ENCODE measurements at regions not wholly inside any gene's neighbourhood (a gene's known extent, or its start where the extent isn't known, plus 50 kb on each side); places are given as distances from the start of the nearest gene placed in this dataset.
A peak's percentile ranks its signal among the peaks of the same experiment; 100 is the strongest.

- Histone ChIP-seq H3K4me3 (ENCODE audit: low read length) (no peak overlapping the region), H3K27me3 (replicated peaks; ENCODE audit: control insufficient read depth, insufficient read depth, low read length) (no peaks in the 10 kb centered on the region), H3K9me3 (ENCODE audit: control insufficient read depth, low read length) (no peaks in the 10 kb centered on the region), H3K36me3 (ENCODE audit: control insufficient read depth, insufficient read depth, low read length, severe bottlenecking) (no peaks in the 10 kb centered on the region), H3K9ac (ENCODE audit: low read length) (no peak overlapping the region), H3K4me1 (ENCODE audit: control insufficient read depth, insufficient read depth, low read length) (peaks cover 47% of the 10 kb centered on the region)
- peak; percentile 88 for DNase-seq (ENCODE audit: low read depth)
Measured at GRCh38 chr15:35626571-35627318, 80.8 kb upstream of the DPH6 start.

GRCh38 chr15:35627696-35628095, 81.7 kb upstream of the DPH6 start:
- Histone ChIP-seq H3K4me3 (ENCODE audit: low read length) (no peak overlapping the region), H3K4me1 (ENCODE audit: control insufficient read depth, insufficient read depth, low read length) (peaks cover 37% of the 10 kb centered on the region), H3K9me3 (ENCODE audit: control insufficient read depth, low read length) (no peaks in the 10 kb centered on the region), H3K27me3 (replicated peaks; ENCODE audit: control insufficient read depth, insufficient read depth, low read length) (no peaks in the 10 kb centered on the region), H3K36me3 (ENCODE audit: control insufficient read depth, insufficient read depth, low read length, severe bottlenecking) (no peaks in the 10 kb centered on the region), H3K9ac (ENCODE audit: low read length) (no peak overlapping the region)
- no peak for DNase-seq (ENCODE audit: low read depth)

DNA sequence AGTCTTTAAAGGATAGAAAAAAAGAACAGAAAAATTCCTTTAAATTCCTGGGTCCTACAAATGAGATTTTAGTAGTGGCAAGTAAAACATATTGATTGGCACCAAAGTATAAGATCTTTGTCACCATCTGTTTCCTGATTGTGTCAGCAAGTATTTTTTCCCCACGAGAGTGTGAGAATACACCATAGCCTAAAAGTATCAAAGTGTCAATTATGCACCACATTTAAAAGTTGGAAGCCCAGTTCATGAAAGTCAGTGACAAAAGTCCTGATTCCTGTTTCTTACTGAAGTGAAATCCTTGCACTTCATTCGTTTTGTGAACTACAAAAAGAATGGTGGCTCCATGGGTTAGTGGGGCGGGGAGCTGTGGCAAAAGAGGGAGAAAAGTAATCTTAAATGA, 83.8 kb upstream of the DPH6 start:
- no peaks in the 10 kb centered on the region for H3K27me3 ChIP-seq (replicated peaks; ENCODE audit: control insufficient read depth, insufficient read depth, low read length)
- H3K36me3 ChIP-seq (ENCODE audit: control insufficient read depth, insufficient read depth, low read length, severe bottlenecking), result no peaks in the 10 kb centered on the region
- H3K9ac ChIP-seq (ENCODE audit: low read length), result no peak overlapping the region
- H3K9me3 ChIP-seq (ENCODE audit: control insufficient read depth, low read length), result no peaks in the 10 kb centered on the region
- no peak overlapping the region for H3K4me3 ChIP-seq (ENCODE audit: low read length)
- DNase-seq (ENCODE audit: low read depth), result no peak
- H3K4me1 ChIP-seq (ENCODE audit: control insufficient read depth, insufficient read depth, low read length), result peaks cover 28% of the 10 kb centered on the region

DNA sequence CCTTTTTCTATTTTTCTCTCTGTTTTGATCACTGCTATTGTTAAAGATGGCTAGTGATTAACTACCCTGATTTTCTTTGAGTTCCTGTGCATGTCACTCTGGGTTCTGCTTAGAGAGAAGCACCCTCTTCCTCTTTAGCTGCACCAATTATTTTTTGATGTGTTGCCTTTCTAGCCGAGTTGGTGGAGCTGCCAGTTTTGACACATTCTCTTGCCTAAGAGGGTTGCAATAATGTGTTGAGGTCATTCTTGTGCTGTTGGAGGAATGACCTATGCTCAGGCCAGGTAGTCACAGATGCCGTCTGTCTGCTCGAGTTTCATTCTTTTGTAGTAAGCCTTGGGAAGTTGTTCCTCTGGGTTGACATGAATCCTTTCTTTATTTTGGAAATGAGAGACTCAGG, 84.6 kb upstream of the DPH6 start:
- Histone ChIP-seq H3K9me3 (ENCODE audit: control insufficient read depth, low read length) (no peaks in the 10 kb centered on the region), H3K36me3 (ENCODE audit: control insufficient read depth, insufficient read depth, low read length, severe bottlenecking) (no peaks in the 10 kb centered on the region), H3K4me3 (ENCODE audit: low read length) (no peak overlapping the region), H3K4me1 (ENCODE audit: control insufficient read depth, insufficient read depth, low read length) (peaks cover 20% of the 10 kb centered on the region), H3K9ac (ENCODE audit: low read length) (no peak overlapping the region), H3K27me3 (replicated peaks; ENCODE audit: control insufficient read depth, insufficient read depth, low read length) (no peaks in the 10 kb centered on the region)
- DNase-seq (ENCODE audit: low read depth), result no peak

DNA sequence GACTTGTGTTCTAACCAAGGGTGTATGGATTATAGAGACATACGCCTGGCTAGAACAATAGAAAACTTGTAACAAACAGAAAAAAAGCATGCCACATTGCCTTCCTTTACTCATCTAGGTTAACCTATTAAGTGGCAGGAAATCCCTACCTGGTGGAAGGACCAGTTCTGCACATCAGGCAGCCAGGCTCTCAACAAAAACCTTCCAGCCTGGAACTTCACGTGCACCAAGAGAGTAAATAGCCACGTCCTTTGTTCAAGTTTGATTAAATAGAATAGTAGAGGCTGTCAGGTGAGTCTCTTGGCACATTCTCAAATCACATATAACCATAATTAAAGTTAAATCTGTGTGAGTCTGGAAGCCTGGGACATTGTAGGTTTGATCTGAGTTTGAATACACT, 85.0 kb upstream of the DPH6 start:
- H3K9ac ChIP-seq (ENCODE audit: low read length), result no peak overlapping the region
- H3K9me3 ChIP-seq (ENCODE audit: control insufficient read depth, low read length), result no peaks in the 10 kb centered on the region
- H3K36me3 ChIP-seq (ENCODE audit: control insufficient read depth, insufficient read depth, low read length, severe bottlenecking), result no peaks in the 10 kb centered on the region
- no peaks in the 10 kb centered on the region for H3K27me3 ChIP-seq (replicated peaks; ENCODE audit: control insufficient read depth, insufficient read depth, low read length)
- peaks cover 16% of the 10 kb centered on the region for H3K4me1 ChIP-seq (ENCODE audit: control insufficient read depth, insufficient read depth, low read length)
- no peak overlapping the region for H3K4me3 ChIP-seq (ENCODE audit: low read length)
- DNase-seq (ENCODE audit: low read depth), result no peak

DNA sequence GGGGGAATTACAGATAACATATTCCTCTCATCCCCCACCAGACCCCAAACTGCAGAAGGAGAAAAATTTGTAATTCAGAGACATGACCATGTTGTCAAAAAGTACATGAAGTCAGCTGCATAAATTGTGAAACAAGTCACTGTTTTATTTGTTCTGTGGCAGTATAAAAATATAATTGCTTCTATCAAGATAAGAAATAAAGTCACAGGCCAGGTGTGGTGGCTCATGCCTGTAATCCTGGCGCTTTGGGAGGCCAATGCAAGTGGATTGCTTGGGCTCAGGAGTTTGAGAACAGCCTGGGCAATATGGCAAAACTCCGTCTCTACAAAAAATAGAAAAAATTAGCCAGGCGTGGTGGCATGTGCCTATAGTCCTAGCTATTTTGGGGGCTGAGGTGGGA, 87.7 kb upstream of the DPH6 start:
- DNase-seq (ENCODE audit: low read depth), result no peak
- Histone ChIP-seq H3K4me3 (ENCODE audit: low read length) (no peak overlapping the region), H3K9me3 (ENCODE audit: control insufficient read depth, low read length) (no peaks in the 10 kb centered on the region), H3K27me3 (replicated peaks; ENCODE audit: control insufficient read depth, insufficient read depth, low read length) (no peaks in the 10 kb centered on the region), H3K4me1 (ENCODE audit: control insufficient read depth, insufficient read depth, low read length) (peaks cover 6% of the 10 kb centered on the region), H3K9ac (ENCODE audit: low read length) (no peak overlapping the region), H3K36me3 (ENCODE audit: control insufficient read depth, insufficient read depth, low read length, severe bottlenecking) (no peaks in the 10 kb centered on the region)

GRCh38 chr15:35646790-35647189, 100.8 kb upstream of the DPH6 start:
- Histone ChIP-seq H3K4me1 (ENCODE audit: control insufficient read depth, insufficient read depth, low read length) (no peaks in the 10 kb centered on the region), H3K9ac (ENCODE audit: low read length) (no peak overlapping the region), H3K4me3 (ENCODE audit: low read length) (no peak overlapping the region), H3K36me3 (ENCODE audit: control insufficient read depth, insufficient read depth, low read length, severe bottlenecking) (no peaks in the 10 kb centered on the region), H3K27me3 (replicated peaks; ENCODE audit: control insufficient read depth, insufficient read depth, low read length) (no peaks in the 10 kb centered on the region), H3K9me3 (ENCODE audit: control insufficient read depth, low read length) (peaks cover 2% of the 10 kb centered on the region)
- no peak for DNase-seq (ENCODE audit: low read depth)

GRCh38 chr15:35647303-35647702, 101.3 kb upstream of the DPH6 start:
- no peaks in the 10 kb centered on the region for H3K4me1 ChIP-seq (ENCODE audit: control insufficient read depth, insufficient read depth, low read length)
- no peaks in the 10 kb centered on the region for H3K27me3 ChIP-seq (replicated peaks; ENCODE audit: control insufficient read depth, insufficient read depth, low read length)
- DNase-seq (ENCODE audit: low read depth), result no peak
- H3K9ac ChIP-seq (ENCODE audit: low read length), result no peak overlapping the region
- H3K9me3 ChIP-seq (ENCODE audit: control insufficient read depth, low read length), result peaks cover 2% of the 10 kb centered on the region
- no peaks in the 10 kb centered on the region for H3K36me3 ChIP-seq (ENCODE audit: control insufficient read depth, insufficient read depth, low read length, severe bottlenecking)
- no peak overlapping the region for H3K4me3 ChIP-seq (ENCODE audit: low read length)

GRCh38 chr15:35648941-35649340, 103.0 kb upstream of the DPH6 start:
- H3K9me3 ChIP-seq (ENCODE audit: control insufficient read depth, low read length), result no peaks in the 10 kb centered on the region
- DNase-seq (ENCODE audit: low read depth), result no peak
- H3K36me3 ChIP-seq (ENCODE audit: control insufficient read depth, insufficient read depth, low read length, severe bottlenecking), result no peaks in the 10 kb centered on the region
- H3K4me3 ChIP-seq (ENCODE audit: low read length), result no peak overlapping the region
- no peaks in the 10 kb centered on the region for H3K4me1 ChIP-seq (ENCODE audit: control insufficient read depth, insufficient read depth, low read length)
- H3K27me3 ChIP-seq (replicated peaks; ENCODE audit: control insufficient read depth, insufficient read depth, low read length), result no peaks in the 10 kb centered on the region
- no peak overlapping the region for H3K9ac ChIP-seq (ENCODE audit: low read length)

DNA sequence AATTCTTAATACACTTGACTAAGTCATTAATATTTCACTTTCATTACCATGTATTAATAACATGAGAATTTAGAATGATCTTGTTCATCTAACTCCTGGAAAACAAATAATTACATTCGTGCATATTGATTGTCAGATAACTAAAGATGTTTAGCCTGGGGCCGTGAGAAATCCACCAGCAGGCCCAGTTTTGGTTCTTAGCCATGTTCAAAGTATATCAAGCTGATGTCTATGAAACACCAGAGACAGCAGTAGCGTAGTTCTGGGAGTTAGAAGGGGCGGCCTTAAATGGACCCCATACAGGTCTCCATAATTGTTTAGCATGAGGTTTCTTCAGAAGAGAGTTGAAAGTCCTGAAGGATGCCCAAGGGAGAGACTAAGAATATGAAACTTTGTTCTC, 103.6 kb upstream of the DPH6 start:
- Histone ChIP-seq H3K4me3 (ENCODE audit: low read length) (no peak overlapping the region), H3K36me3 (ENCODE audit: control insufficient read depth, insufficient read depth, low read length, severe bottlenecking) (no peaks in the 10 kb centered on the region), H3K27me3 (replicated peaks; ENCODE audit: control insufficient read depth, insufficient read depth, low read length) (no peaks in the 10 kb centered on the region), H3K9me3 (ENCODE audit: control insufficient read depth, low read length) (no peaks in the 10 kb centered on the region), H3K4me1 (ENCODE audit: control insufficient read depth, insufficient read depth, low read length) (no peaks in the 10 kb centered on the region), H3K9ac (ENCODE audit: low read length) (no peak overlapping the region)
- DNase-seq (ENCODE audit: low read depth), result no peak

GRCh38 chr15:35654332-35654731, 108.4 kb upstream of the DPH6 start:
- DNase-seq (ENCODE audit: low read depth), result no peak
- peaks cover 8% of the 10 kb centered on the region for H3K4me1 ChIP-seq (ENCODE audit: control insufficient read depth, insufficient read depth, low read length)
- H3K27me3 ChIP-seq (replicated peaks; ENCODE audit: control insufficient read depth, insufficient read depth, low read length), result no peaks in the 10 kb centered on the region
- no peaks in the 10 kb centered on the region for H3K9me3 ChIP-seq (ENCODE audit: control insufficient read depth, low read length)
- no peak overlapping the region for H3K4me3 ChIP-seq (ENCODE audit: low read length)
- no peak overlapping the region for H3K9ac ChIP-seq (ENCODE audit: low read length)
- no peaks in the 10 kb centered on the region for H3K36me3 ChIP-seq (ENCODE audit: control insufficient read depth, insufficient read depth, low read length, severe bottlenecking)

GRCh38 chr15:35657679-35658311, 111.8 kb upstream of the DPH6 start:
- Histone ChIP-seq H3K4me3 (ENCODE audit: low read length) (peak overlapping the region; percentile 14), H3K27me3 (replicated peaks; ENCODE audit: control insufficient read depth, insufficient read depth, low read length) (no peaks in the 10 kb centered on the region), H3K36me3 (ENCODE audit: control insufficient read depth, insufficient read depth, low read length, severe bottlenecking) (no peaks in the 10 kb centered on the region), H3K9me3 (ENCODE audit: control insufficient read depth, low read length) (no peaks in the 10 kb centered on the region), H3K9ac (ENCODE audit: low read length) (no peak overlapping the region), H3K4me1 (ENCODE audit: control insufficient read depth, insufficient read depth, low read length) (peaks cover 8% of the 10 kb centered on the region)
- DNase-seq (ENCODE audit: low read depth), result peak; percentile 64
